BJ (cell line): ENCODE measurements at regions not wholly inside any gene's neighbourhood (a gene's known extent, or its start where the extent isn't known, plus 50 kb on each side); places are given as distances from the start of the nearest gene placed in this dataset.
A peak's percentile ranks its signal among the peaks of the same experiment; 100 is the strongest.

Experiments
- CTCF ChIA-PET: fragments of 350-600 bp; formaldehyde crosslinking; extraction: SDS; loops from one replicate; lab custom pipeline; 2021; ENCODE audit warnings: antibody characterized with exemption, inconsistent platforms; lab: Yijun Ruan, JAX
- POLR2A ChIA-PET: fragments of 300-600 bp; sonication (Branson Sonifier 250); formaldehyde crosslinking; extraction: SDS; loops from one replicate; lab custom pipeline; 2021; ENCODE audit warnings: antibody characterized with exemption; lab: Charles Lee
- DNase-seq: peaks from one replicate; pipeline ENCODE4 v3.0.0-alpha.2; 2011; ENCODE audit warnings: low read depth
- H3K27me3 ChIP-seq: 2 replicates; pipeline ENCODE4 v1.6.0; 2011; ENCODE audit warnings: low read length; ENCODE audit not compliant: control insufficient read depth, insufficient read depth
- H3K36me3 ChIP-seq: 2 replicates; pipeline ENCODE4 v1.5.1; 2011; ENCODE audit warnings: low read length; ENCODE audit not compliant: control insufficient read depth, insufficient read depth
- H3K4me3 ChIP-seq: 2 replicates; pipeline ENCODE4 v1.5.1; 2011; ENCODE audit warnings: low read depth, mild to moderate bottlenecking, control low read depth, low read length
- TF ChIP-seq, protein P1 (sequence below): IDR thresholded peaks from 2 replicates; pipeline ENCODE4 v1.5.1; 2011; ENCODE audit warnings: low read depth, mild to moderate bottlenecking, control low read depth, inconsistent platforms, low read length, moderate library complexity; ENCODE audit not compliant: insufficient read depth

DNA sequence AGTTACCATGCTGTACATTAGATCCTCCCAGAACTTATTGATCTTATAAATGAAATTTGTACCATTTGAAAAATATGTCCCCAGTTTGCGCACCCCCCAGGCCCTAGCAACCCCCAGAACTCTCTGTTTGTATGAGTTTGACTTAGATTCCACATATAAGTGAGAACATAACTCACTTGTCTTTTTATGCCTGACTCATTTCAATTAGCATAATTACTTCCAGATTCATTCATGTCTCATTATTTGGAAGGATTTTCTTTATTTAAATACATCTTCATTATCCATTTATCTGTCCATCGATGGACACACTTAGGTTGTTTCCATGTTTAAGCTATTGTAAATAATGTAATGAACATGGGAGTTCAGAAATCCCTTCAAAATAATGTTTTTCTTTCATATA, 705.9 kb downstream of the CCDC85A start:
- no peak for DNase-seq
- H3K4me3 ChIP-seq: no peak overlapping the region
- H3K36me3 ChIP-seq: no peaks in the 10 kb centered on the region
- POLR2A ChIA-PET: no interaction called here
- CTCF ChIA-PET: no interaction called here
- TF ChIP-seq, protein P1, sequence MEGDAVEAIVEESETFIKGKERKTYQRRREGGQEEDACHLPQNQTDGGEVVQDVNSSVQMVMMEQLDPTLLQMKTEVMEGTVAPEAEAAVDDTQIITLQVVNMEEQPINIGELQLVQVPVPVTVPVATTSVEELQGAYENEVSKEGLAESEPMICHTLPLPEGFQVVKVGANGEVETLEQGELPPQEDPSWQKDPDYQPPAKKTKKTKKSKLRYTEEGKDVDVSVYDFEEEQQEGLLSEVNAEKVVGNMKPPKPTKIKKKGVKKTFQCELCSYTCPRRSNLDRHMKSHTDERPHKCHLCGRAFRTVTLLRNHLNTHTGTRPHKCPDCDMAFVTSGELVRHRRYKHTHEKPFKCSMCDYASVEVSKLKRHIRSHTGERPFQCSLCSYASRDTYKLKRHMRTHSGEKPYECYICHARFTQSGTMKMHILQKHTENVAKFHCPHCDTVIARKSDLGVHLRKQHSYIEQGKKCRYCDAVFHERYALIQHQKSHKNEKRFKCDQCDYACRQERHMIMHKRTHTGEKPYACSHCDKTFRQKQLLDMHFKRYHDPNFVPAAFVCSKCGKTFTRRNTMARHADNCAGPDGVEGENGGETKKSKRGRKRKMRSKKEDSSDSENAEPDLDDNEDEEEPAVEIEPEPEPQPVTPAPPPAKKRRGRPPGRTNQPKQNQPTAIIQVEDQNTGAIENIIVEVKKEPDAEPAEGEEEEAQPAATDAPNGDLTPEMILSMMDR: no peak
- H3K27me3 ChIP-seq: no peaks in the 10 kb centered on the region

DNA sequence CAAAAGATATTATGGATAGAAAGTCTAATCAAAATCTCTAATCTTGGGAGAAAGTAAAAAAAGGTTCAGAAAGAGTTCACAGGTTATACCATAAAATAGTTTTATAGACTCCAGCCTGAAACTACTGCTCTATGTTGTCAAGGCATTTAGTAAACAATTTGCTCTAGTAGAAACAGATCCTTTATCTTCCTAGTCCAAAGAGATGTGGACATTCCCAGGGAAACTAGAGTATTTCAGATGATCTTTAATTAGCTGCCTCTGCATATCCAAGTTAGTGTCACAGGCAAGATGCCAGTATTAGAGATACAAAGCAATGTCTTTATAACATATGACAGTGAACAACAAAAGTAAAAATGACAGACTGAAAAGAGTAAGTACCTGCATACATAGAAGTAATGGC, 708.6 kb downstream of the CCDC85A start:
- no peak overlapping the region for H3K4me3 ChIP-seq
- no peaks in the 10 kb centered on the region for H3K27me3 ChIP-seq
- CTCF ChIA-PET: no interaction called here
- H3K36me3 ChIP-seq: no peaks in the 10 kb centered on the region
- POLR2A ChIA-PET: no interaction called here
- TF ChIP-seq, protein P1: no peak
- DNase-seq: peak; percentile 22

DNA sequence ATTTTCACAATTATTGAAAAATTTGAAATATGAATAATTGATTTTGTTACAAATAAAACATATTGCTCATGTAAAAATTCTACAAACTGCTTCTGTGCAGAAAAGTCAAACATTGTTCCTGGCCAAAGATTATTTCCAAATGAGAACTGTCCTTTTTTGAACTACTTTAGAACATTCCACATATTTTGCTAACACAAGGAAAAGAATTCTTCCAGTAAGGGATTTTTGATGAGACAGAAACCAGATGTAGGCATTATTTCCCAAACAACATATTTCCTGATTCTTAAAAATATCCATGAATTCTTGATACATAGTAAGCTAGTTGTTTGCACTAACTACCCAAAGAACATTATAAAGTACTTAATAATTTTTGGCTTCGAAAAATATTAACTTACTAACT, 715.2 kb downstream of the CCDC85A start:
- TF ChIP-seq, protein P1: no peak
- CTCF ChIA-PET: interaction anchor here (0.8 kb wide), 1 partner anchor 36 kb away, joined by 3 read pairs; no protein-coding TSS in a partner anchor

DNA sequence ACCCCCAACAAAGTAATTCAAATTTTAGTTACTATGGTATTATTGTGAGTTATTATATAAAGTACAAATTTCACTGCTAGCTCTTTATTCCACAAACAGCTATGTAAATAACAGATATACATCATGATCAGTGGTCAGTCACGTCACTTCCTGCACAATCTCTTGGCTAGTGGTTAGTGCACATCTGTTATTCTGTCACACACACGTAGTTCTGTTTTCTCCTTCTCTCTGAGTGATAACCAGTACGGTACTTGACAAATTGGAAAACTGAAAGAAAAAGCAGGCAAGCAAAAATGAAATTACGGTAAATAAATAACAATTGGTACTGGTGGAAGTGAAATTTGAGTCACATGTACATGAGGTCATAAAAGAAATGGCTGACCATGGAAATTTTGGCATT, 728.7 kb downstream of the CCDC85A start:
- CTCF ChIA-PET: no interaction called here
- Histone ChIP-seq H3K36me3 (no peaks in the 10 kb centered on the region), H3K4me3 (no peak overlapping the region), H3K27me3 (no peaks in the 10 kb centered on the region)
- TF ChIP-seq, protein P1: no peak
- no peak for DNase-seq
- POLR2A ChIA-PET: no interaction called here

More for the DNA sequence above, 715.2 kb downstream of the CCDC85A start:
- DNase-seq: no peak
- POLR2A ChIA-PET: no interaction called here
- H3K36me3 ChIP-seq: no peaks in the 10 kb centered on the region
- no peak overlapping the region for H3K4me3 ChIP-seq
- H3K27me3 ChIP-seq: no peaks in the 10 kb centered on the region

DNA sequence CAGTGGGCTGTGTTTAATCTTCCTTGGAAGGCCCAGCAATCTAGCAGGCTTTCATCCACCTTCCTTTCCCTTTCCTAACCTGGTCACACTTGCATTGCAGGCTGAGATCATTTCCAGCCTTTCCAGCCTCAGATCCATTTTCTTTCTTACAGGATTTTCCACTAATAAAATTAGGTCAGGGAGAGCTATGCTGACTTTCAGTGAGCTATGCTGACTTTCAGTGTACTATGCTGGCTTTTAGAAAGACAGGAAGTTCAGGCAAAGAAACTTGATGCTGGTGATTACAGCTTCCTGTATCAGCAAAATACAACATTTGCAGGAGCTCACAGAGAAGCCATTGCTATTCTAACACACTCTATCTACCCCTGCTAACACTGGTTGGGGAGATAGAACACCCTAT, 735.0 kb downstream of the CCDC85A start:
- no peak for DNase-seq
- no peak overlapping the region for H3K4me3 ChIP-seq
- ChIA-PET POLR2A (no interaction called here), CTCF (interaction anchor here (1.6 kb wide), 1 partner anchor 12 kb away, joined by 3 read pairs; no protein-coding TSS in a partner anchor)
- no peaks in the 10 kb centered on the region for H3K27me3 ChIP-seq
- TF ChIP-seq, protein P1: no peak
- no peaks in the 10 kb centered on the region for H3K36me3 ChIP-seq
